CD14-positive monocyte (primary cell): ENCODE measurements at regions not wholly inside any gene's neighbourhood (a gene's known extent, or its start where the extent isn't known, plus 50 kb on each side); places are given as distances from the start of the nearest gene placed in this dataset.
A peak's percentile ranks its signal among the peaks of the same experiment; 100 is the strongest.

Experiments used
- DNase-seq, 3 donors: peaks; one replicate each; pipeline ENCODE4 v3.0.0-alpha.2; 2011 to 2022
- H2AFZ ChIP-seq: 2 replicates; pipeline ENCODE4 v1.6.0; 2012; ENCODE audit warnings: mild to moderate bottlenecking, low read depth, low read length, inconsistent platforms; ENCODE audit not compliant: insufficient read depth, poor library complexity, severe bottlenecking
- H3K27ac ChIP-seq, 2 donors: 1 replicate in 1 of 2; 2 replicates in 1 of 2; pipeline ENCODE4 v1.5.1; 2012 to 2013; ENCODE audit warnings: low read length in 2 of 2, control low read depth in 1 of 2, inconsistent platforms in 1 of 2, low read depth in 1 of 2, mild to moderate bottlenecking in 1 of 2
- H3K27me3 ChIP-seq, 2 donors: one replicate each; pipeline versions ENCODE4 v1.6.0 to v1.6.1; 2011 to 2013; ENCODE audit warnings: low read length in 2 of 2; ENCODE audit not compliant: control insufficient read depth in 2 of 2, insufficient read depth in 2 of 2
- H3K36me3 ChIP-seq, 2 donors: replicated peaks in 1 of 2; 1 replicate in 1 of 2; 2 replicates in 1 of 2; pipeline versions ENCODE4 v1.5.1 to v1.6.1; 2012 to 2013; ENCODE audit warnings: low read length in 2 of 2, control low read depth in 1 of 2, inconsistent platforms in 1 of 2, mild to moderate bottlenecking in 1 of 2; ENCODE audit not compliant: insufficient read depth in 2 of 2, control insufficient read depth in 1 of 2
- H3K4me1 ChIP-seq, 2 donors: 1 replicate in 1 of 2; 2 replicates in 1 of 2; pipeline versions ENCODE4 v1.5.1 to v1.6.1; 2012 to 2013; ENCODE audit warnings: low read length in 2 of 2, control low read depth in 1 of 2, inconsistent platforms in 1 of 2, mild to moderate bottlenecking in 1 of 2, moderate library complexity in 1 of 2; ENCODE audit not compliant: insufficient read depth in 2 of 2, control insufficient read depth in 1 of 2
- H3K4me2 ChIP-seq: replicated peaks from 2 replicates; pipeline ENCODE3; 2012; ENCODE audit warnings: low read length, moderate library complexity, mild to moderate bottlenecking; ENCODE audit not compliant: poor library complexity, severe bottlenecking; ENCODE audit errors: extremely low read depth
- H3K4me3 ChIP-seq, 3 experiments: fragments of 200-600 bp in 1 of 3; sonication (generic) in 1 of 3; replicated peaks in 1 of 3; 1 replicate in 2 of 3; 2 replicates in 1 of 3; pipeline ENCODE4 v1.5.1; 2011 to 2013; ENCODE audit warnings: low read length in 3 of 3, mild to moderate bottlenecking in 3 of 3, control low read depth in 2 of 3, low read depth in 2 of 3, inconsistent platforms in 1 of 3, moderate library complexity in 1 of 3
- H3K79me2 ChIP-seq: 2 replicates; pipeline ENCODE4 v1.6.0; 2012; ENCODE audit warnings: mild to moderate bottlenecking, control low read depth, inconsistent platforms, low read length, moderate library complexity; ENCODE audit not compliant: insufficient read depth
- H3K9ac ChIP-seq: 2 replicates; pipeline ENCODE4 v1.6.0; 2017; ENCODE audit warnings: low read length, mild to moderate bottlenecking; ENCODE audit not compliant: insufficient read depth, poor library complexity, severe bottlenecking
- H3K9me3 ChIP-seq, 2 donors: replicated peaks in 1 of 2; 1 replicate in 1 of 2; 2 replicates in 1 of 2; pipeline versions ENCODE4 v1.5.1 to v1.6.1; 2012 to 2013; ENCODE audit warnings: low read length in 2 of 2, control low read depth in 1 of 2; ENCODE audit not compliant: control insufficient read depth in 1 of 2, insufficient read depth in 1 of 2
- H4K20me1 ChIP-seq: 2 replicates; pipeline ENCODE4 v1.6.0; 2012; ENCODE audit warnings: mild to moderate bottlenecking, low read length, control low read depth, moderate library complexity; ENCODE audit not compliant: insufficient read depth
- H3K27ac Mint-ChIP-seq, 7 donors: one replicate each; pipeline ENCODE4 v1.8.0; 2020; ENCODE audit warnings: mild to moderate bottlenecking in 7 of 7, mixed read lengths in 7 of 7, moderate library complexity in 6 of 7, inconsistent platforms in 2 of 7
- H3K27me3 Mint-ChIP-seq, 3 donors: one replicate each; pipeline ENCODE4 v1.8.0; 2021 to 2022; ENCODE audit warnings: low read depth in 3 of 3, mild to moderate bottlenecking in 3 of 3, mixed read lengths in 3 of 3, moderate library complexity in 3 of 3, inconsistent platforms in 1 of 3
- H3K36me3 Mint-ChIP-seq, 2 donors: one replicate each; pipeline ENCODE4 v1.8.0; 2020; ENCODE audit warnings: mixed read lengths in 2 of 2, inconsistent platforms in 1 of 2, mild to moderate bottlenecking in 1 of 2
- H3K4me1 Mint-ChIP-seq: one replicate; pipeline ENCODE4 v1.8.0; 2020; ENCODE audit warnings: mild to moderate bottlenecking, mixed read lengths
- H3K4me3 Mint-ChIP-seq, 2 donors: one replicate each; pipeline ENCODE4 v1.8.0; 2020; ENCODE audit warnings: mild to moderate bottlenecking in 2 of 2, mixed read lengths in 2 of 2, moderate library complexity in 1 of 2
- H3K9me3 Mint-ChIP-seq, 7 donors: one replicate each; pipeline ENCODE4 v1.8.0; 2020 to 2022; ENCODE audit warnings: mixed read lengths in 7 of 7, mild to moderate bottlenecking in 6 of 7, moderate library complexity in 6 of 7, inconsistent platforms in 2 of 7
- CTCF ChIP-seq: fragments of 200-600 bp; IDR thresholded peaks from one replicate; pipeline ENCODE4 v1.8.0; 2022; ENCODE audit warnings: antibody characterized with exemption, mild to moderate bottlenecking
- whole genome bisulfite sequencing: methylation state at CpG from one replicate; pipeline ENCODE4 v1.1.5; 2013; ENCODE audit warnings: missing lambda C conversion rate; ENCODE audit not compliant: insufficient coverage; 5-methylcytosine and 5-hydroxymethylcytosine counted together
- intact Hi-C, 2 donors: fragments of 100-400 bp; cut with micrococcal nuclease; formaldehyde crosslinking; loops; one replicate each; pipeline versions ENCODE4 v1.15.0 to v1.15.1; 2023

GRCh38 chr5:125404056-125404455, 657.6 kb upstream of the ZNF608 start:
- Histone ChIP-seq H3K4me3 (no peak overlapping the region), H3K9ac (no peak overlapping the region), H3K36me3 (no peaks in the 10 kb centered on the region), H4K20me1 (no peaks in the 10 kb centered on the region), H3K27ac (no peak overlapping the region), H3K9me3 (no peaks in the 10 kb centered on the region), H2AFZ (no peak overlapping the region), H3K27me3 (no peaks in the 10 kb centered on the region), H3K4me1 (no peaks in the 10 kb centered on the region), H3K4me2 (no peak overlapping the region), H3K79me2 (no peaks in the 10 kb centered on the region)
- H3K9me3 Mint-ChIP-seq, result peaks cover 0 to 9% (median 2%) of the 10 kb centered on the region in 7 donors
- no CpG with 5 or more reads among the region's 5 CpGs for WGBS
- intact Hi-C loops, result no loop called here
- TF ChIP-seq CTCF, result no peak
- DNase-seq, result no peak
- peaks cover 7% of the 10 kb centered on the region for H3K4me1 Mint-ChIP-seq
- H3K36me3 Mint-ChIP-seq, result no peaks in the 10 kb centered on the region
- H3K27ac Mint-ChIP-seq, result no peak overlapping the region
- no peak overlapping the region for H3K4me3 Mint-ChIP-seq
- H3K27me3 Mint-ChIP-seq, result no peaks in the 10 kb centered on the region

DNA sequence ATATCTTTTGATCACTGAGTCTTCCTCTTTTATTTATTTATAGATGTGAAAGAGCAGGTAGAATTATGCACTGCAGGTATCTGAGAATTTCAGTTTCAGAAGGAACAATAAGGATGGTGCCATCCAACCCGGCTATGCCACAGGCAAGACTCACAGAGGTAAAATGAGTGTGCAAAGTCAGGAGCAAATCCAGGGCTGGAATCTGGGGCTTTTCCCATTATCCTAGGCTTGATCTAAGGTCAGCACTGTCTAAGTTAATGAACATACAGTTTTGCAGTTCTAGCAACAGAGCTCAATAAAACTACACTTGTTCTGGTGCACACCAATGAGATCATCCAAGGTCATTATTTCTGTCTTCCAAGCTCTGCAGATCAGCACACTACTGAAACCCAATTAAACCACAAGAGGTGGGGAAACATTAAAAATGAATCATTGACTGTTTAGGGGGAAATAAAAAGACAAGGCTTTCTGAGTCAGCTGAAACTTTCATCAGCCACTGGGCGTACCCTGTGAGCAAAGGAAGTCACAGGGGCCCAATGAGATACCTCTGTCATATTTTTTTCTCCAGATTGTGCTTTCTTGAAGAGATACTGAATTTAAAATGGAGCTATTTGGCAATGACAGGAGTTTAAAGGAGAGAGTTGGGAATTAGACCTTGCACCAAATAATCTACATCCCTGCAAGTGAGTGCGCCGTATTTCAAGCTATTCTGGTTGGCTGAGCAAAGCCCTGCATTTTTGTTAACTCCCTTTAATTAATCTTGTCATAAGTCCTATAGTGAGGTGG, 662.2 kb upstream of the ZNF608 start:
- Histone ChIP-seq H3K9ac (no peak overlapping the region), H4K20me1 (no peaks in the 10 kb centered on the region), H3K27ac (no peak overlapping the region), H3K4me1 (no peaks in the 10 kb centered on the region), H3K4me3 (no peak overlapping the region), H3K9me3 (no peaks in the 10 kb centered on the region), H3K36me3 (no peaks in the 10 kb centered on the region), H3K4me2 (no peak overlapping the region), H3K79me2 (no peaks in the 10 kb centered on the region), H3K27me3 (no peaks in the 10 kb centered on the region), H2AFZ (no peak overlapping the region)
- Mint-ChIP-seq H3K27me3 (no peaks in the 10 kb centered on the region), H3K9me3 (peaks cover 0 to 7% (median 2%) of the 10 kb centered on the region in 7 donors), H3K27ac (no peak overlapping the region), H3K4me1 (peaks cover 20% of the 10 kb centered on the region), H3K36me3 (no peaks in the 10 kb centered on the region), H3K4me3 (no peak overlapping the region)
- WGBS, result 57% methylated on average over 1 of the region's 4 CpGs
- TF ChIP-seq CTCF, result no peak
- intact Hi-C loops, result no loop called here
- DNase-seq, result peak in 1 of 3 donors; percentile 2
